Upper lobe of right lung (tissue), 1 donor: ENCODE measurements at regions not wholly inside any gene's neighbourhood (a gene's known extent, or its start where the extent isn't known, plus 50 kb on each side); places are given as distances from the start of the nearest gene placed in this dataset.

Source experiments
- ATAC-seq: fragments of 200-7000 bp; cut with Tn5 transposase; one replicate; pipeline ENCODE4 v1.9.1; 2020; ENCODE audit warnings: mild to moderate bottlenecking, moderate library complexity
- DNase-seq: peaks from one replicate; pipeline ENCODE4 v3.0.0-alpha.2; 2020
- H3K27ac ChIP-seq: fragments of 200-600 bp; one replicate; pipeline ENCODE4 v1.8.0; 2022
- H3K27me3 ChIP-seq: fragments of 200-600 bp; one replicate; pipeline ENCODE4 v1.8.0; 2022; ENCODE audit warnings: mild to moderate bottlenecking
- H3K36me3 ChIP-seq: fragments of 200-600 bp; one replicate; pipeline ENCODE4 v1.8.0; 2022
- H3K4me1 ChIP-seq: fragments of 200-600 bp; one replicate; pipeline ENCODE4 v1.8.0; 2022
- H3K4me3 ChIP-seq: fragments of 200-600 bp; one replicate; pipeline ENCODE4 v1.8.0; 2022; ENCODE audit warnings: mild to moderate bottlenecking
- H3K9me3 ChIP-seq: fragments of 200-600 bp; one replicate; pipeline ENCODE4 v1.8.0; 2022
- intact Hi-C: fragments of 100-400 bp; cut with DNase I; formaldehyde crosslinking; loops from one replicate; pipeline ENCODE4 v1.11.0; 2022
- TF ChIP-seq, protein P1 (sequence below): fragments of 200-600 bp; IDR thresholded peaks from one replicate; pipeline ENCODE4 v1.8.0; 2022; ENCODE audit warnings: antibody characterized with exemption
- donor health status: DM: no; HTN: yes; CAD: no; lungs with severe emphysema.

DNA sequence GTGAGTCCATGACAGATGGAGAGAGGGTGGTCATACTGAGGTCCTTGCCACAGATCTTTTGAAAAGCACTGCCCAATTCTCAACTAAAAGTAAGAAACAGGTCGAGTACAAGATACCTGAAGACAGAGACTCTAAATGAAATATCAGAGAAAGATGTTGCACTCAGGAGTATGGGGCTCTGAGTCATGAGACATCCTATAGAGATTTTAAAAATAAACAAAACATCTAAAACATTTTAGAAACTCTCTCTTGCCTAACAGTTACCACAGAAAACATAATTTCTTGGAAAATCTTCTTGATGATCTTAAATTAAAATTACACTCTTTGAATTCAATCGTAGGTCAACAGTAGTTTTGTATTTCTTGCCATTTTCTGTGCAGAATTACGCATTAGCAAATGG lies 348.9 kb upstream of the MARCKS start:
- Histone ChIP-seq H3K36me3 (no peaks in the 10 kb centered on the region), H3K4me1 (no peaks in the 10 kb centered on the region), H3K27ac (no peak overlapping the region), H3K4me3 (no peak overlapping the region), H3K9me3 (no peaks in the 10 kb centered on the region), H3K27me3 (no peaks in the 10 kb centered on the region)
- TF ChIP-seq, protein P1, sequence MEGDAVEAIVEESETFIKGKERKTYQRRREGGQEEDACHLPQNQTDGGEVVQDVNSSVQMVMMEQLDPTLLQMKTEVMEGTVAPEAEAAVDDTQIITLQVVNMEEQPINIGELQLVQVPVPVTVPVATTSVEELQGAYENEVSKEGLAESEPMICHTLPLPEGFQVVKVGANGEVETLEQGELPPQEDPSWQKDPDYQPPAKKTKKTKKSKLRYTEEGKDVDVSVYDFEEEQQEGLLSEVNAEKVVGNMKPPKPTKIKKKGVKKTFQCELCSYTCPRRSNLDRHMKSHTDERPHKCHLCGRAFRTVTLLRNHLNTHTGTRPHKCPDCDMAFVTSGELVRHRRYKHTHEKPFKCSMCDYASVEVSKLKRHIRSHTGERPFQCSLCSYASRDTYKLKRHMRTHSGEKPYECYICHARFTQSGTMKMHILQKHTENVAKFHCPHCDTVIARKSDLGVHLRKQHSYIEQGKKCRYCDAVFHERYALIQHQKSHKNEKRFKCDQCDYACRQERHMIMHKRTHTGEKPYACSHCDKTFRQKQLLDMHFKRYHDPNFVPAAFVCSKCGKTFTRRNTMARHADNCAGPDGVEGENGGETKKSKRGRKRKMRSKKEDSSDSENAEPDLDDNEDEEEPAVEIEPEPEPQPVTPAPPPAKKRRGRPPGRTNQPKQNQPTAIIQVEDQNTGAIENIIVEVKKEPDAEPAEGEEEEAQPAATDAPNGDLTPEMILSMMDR, result no peak
- ATAC-seq (no peak), DNase-seq (no peak)
- intact Hi-C loops, result no loop called here

DNA sequence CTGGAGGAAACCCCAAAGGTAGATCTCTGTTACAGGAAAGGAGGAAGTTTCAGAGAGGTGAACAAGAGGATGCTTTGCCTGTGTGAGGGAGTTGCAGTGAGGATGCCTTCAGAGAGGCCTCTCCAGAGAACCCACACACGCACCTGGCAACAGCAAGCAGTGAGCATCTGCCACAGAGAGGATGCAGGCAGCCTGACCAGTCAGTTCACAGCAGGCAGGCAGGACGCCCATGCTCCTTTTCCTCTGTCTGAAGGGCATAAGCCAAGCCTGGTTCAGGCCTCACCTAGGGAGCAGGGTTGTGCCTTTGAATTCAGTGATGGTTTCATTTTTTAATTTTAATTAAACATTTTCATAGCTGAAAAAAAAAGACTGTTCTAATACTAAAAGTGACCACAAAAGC lies 346.0 kb upstream of the MARCKS start:
- Histone ChIP-seq H3K4me3 (no peak overlapping the region), H3K4me1 (no peaks in the 10 kb centered on the region), H3K27me3 (no peaks in the 10 kb centered on the region), H3K36me3 (no peaks in the 10 kb centered on the region), H3K9me3 (no peaks in the 10 kb centered on the region), H3K27ac (no peak overlapping the region)
- intact Hi-C loops, result no loop called here
- TF ChIP-seq, protein P1, result no peak
- ATAC-seq (no peak), DNase-seq (no peak)

DNA sequence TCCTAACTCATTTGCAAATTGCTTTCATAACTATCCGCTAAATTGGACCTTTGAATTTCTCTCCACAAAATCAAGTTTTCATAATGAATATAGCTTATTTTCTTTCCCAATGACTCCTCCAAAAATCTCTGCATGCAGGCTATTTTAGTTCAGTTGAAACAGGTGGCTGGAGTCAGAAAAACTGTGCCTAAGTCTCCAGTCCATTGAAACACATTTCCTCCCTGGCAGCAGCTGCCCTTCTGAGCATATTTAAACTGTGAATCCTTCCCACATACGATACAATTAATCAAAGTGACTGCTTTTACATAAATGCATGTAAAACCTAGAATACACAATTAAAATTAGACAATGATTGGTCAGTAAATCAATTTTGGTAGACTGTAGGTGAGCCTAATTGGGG lies 344.6 kb upstream of the MARCKS start:
- DNase-seq, result no peak
- TF ChIP-seq, protein P1, result no peak
- Histone ChIP-seq H3K4me3 (no peak overlapping the region), H3K27me3 (no peaks in the 10 kb centered on the region), H3K36me3 (no peaks in the 10 kb centered on the region), H3K4me1 (no peaks in the 10 kb centered on the region), H3K27ac (no peak overlapping the region), H3K9me3 (no peaks in the 10 kb centered on the region)
- no peak for ATAC-seq
- intact Hi-C loops, result no loop called here

DNA sequence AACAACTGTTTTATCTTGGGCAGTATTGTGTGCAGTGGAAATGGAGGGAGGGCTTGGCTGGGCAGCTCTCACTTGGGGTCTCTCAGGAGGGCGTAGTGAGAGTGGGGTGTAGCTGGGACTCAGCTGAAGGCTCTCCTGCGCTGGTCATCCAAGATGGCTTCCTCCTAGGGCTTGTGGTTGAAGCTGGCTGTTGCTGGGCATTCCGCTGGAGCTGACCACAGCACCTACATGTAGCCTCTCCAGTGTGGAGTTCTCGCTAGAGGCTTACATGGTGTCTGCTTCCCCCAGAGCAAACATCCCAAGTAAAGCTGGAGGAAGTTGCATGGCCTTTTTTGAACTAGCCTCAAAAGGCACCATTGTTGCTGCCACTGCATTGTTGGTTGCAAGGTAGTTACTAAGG lies 344.1 kb upstream of the MARCKS start:
- no peaks in the 10 kb centered on the region for H3K36me3 ChIP-seq
- H3K27me3 ChIP-seq, result no peaks in the 10 kb centered on the region
- H3K4me3 ChIP-seq, result no peak overlapping the region
- H3K27ac ChIP-seq, result no peak overlapping the region
- no peak for ATAC-seq
- no peak for DNase-seq
- H3K9me3 ChIP-seq, result no peaks in the 10 kb centered on the region
- no peaks in the 10 kb centered on the region for H3K4me1 ChIP-seq
- TF ChIP-seq, protein P1, result no peak
- intact Hi-C loops, result no loop called here

DNA sequence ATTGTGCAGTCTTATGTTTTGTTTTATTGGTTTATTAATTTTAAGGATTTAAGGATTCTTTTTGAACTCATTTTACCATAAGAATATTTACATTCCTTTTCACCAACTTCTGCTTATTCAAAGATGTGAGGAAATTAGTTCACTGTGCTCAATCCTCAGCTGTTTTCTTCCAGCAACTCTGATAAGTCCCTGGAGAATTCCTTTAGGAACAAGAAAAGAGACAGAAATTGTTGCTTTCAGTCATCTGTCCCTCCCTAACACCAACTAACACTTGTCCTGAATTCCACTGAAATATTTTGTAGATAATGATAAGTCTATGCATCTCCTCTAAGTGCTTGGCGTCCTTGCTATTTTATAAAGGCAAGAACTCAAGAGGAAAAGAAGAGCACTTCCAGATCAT lies 334.8 kb upstream of the MARCKS start:
- intact Hi-C loops, result no loop called here
- no peaks in the 10 kb centered on the region for H3K36me3 ChIP-seq
- DNase-seq (no peak), ATAC-seq (no peak)
- H3K9me3 ChIP-seq, result no peaks in the 10 kb centered on the region
- TF ChIP-seq, protein P1, result no peak
- H3K4me3 ChIP-seq, result no peak overlapping the region
- H3K27me3 ChIP-seq, result no peaks in the 10 kb centered on the region
- no peaks in the 10 kb centered on the region for H3K4me1 ChIP-seq
- H3K27ac ChIP-seq, result no peak overlapping the region

DNA sequence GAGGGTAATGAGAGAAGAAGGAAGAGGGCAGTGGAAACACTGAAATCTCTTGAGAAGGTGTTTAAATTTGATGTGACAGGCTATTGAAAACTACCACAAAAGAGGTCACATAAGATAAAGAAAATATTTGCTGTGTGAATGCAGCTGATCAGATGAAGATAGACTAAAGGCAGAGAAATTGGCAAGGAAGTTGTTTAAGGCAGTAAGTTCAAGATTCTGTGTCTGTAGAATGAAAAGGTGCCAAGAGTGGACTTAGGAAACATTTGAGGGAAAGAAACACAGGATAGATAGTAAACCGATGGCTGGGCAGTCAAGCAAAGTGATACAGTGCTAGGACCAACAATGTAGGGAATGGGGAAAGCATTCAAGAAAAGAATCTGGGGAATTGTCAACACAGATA lies 332.3 kb upstream of the MARCKS start:
- ATAC-seq (no peak), DNase-seq (no peak)
- Histone ChIP-seq H3K27me3 (no peaks in the 10 kb centered on the region), H3K4me1 (no peaks in the 10 kb centered on the region), H3K36me3 (no peaks in the 10 kb centered on the region), H3K27ac (no peak overlapping the region), H3K4me3 (no peak overlapping the region), H3K9me3 (no peaks in the 10 kb centered on the region)
- intact Hi-C loops, result no loop called here
- TF ChIP-seq, protein P1, result no peak
